HG03025 (cell line): ENCODE measurements at regions not wholly inside any gene's neighbourhood (a gene's known extent, or its start where the extent isn't known, plus 50 kb on each side); places are given as distances from the start of the nearest gene placed in this dataset.
A peak's percentile ranks its signal among the peaks of the same experiment; 100 is the strongest.
"Not testable (repeated sequence)": the region's sequence is repeated elsewhere in the genome, so short reads cannot be mapped to it uniquely, and the experiment has no call there.

Source experiments
- ATAC-seq: cut with Tn5 transposase; IDR thresholded peaks from one replicate; pipeline ENCODE4 v1.9.1; 2021; ENCODE audit warnings: mild to moderate bottlenecking, moderate library complexity; ENCODE audit not compliant: unreplicated experiment, low FRiP score

DNA sequence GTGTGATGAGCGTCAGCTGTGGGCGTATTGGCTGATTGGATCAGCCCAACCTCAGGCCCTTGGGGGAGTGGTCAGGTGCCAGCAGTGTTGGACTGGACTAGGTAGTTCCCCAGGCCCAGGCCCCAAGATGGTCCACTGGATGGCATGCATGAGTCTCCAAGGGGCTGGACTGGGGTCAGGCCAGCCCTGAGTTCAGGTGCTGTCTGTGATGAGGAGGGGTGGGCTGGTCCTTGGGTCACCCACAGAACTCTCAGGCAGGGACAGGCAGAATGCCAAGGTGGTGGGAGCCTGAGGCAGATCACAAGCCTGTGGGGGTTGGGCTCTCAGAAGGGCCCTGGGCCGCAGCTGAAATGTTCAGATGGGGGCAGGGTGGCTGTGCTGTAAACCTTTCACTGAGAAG is 59.5 kb upstream of the THUMPD2 start:
- no peak for ATAC-seq

DNA sequence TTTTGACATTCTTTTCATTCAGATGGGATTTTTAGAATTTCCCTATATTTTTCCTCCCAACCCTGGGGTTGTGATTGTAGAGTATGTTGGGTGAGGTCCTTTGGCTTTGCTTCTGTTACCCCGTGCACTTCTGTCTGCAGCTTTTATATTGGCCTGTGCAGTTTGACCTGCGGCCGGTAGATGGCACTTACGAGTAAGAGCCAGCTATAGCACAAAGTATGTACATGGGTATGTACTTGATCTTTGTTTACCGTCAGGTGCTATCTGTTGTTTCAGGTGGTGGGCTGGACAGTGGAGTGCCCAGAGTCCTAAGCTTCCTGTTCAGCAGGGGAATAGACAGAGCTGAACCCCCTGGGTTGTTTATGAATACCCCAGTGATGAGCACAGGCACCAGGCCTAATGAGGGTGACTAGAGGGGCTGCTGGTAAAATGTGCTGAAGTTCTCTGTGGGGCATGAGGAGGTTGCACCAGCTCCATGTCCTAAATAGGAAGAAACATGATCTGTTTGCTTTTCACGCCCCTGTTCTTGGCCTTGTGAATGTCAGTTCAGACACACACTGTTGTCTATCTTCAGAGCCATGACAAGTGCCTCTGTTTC is 58.9 kb upstream of the THUMPD2 start:
- ATAC-seq, result peak; percentile 88

DNA sequence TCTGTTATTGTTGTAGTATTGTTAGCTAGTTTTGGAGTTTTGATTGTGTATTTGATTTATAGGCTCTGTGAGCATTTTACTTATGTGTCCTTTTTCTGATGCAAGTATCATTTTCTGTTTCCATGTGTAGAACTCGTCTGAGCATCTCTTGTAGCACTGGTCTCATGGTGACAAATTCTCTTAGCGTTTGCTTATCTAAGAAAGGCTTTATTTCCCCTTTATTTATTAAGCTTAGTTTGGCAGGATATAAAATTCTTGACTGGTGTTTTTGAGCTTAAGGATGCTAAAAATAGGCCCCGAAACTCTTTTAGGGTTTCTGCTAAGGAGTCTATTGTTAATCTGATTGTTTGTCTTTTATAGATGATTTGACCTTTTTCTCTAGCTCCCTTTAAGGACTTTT is 57.6 kb upstream of the THUMPD2 start:
- ATAC-seq, result no peak

DNA sequence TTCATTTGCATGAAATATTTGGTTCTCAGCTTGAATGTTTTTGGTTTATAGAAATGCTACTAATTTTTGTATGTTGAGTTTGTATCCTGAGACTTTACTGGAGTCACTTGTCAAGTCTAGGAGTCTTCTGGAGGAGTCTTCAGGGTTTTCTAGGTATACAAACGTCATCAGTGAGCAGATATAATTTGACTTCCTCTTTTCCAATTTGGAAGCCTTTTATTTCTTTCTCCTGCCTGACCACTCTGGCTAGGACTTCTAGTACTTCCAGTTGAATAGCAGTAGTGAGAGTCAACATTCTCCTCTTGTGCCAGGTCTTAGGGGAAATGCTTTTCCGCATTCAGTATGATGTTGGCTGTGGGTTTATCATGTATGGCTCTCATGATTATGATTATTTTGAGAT is 55.4 kb upstream of the THUMPD2 start:
- ATAC-seq, result no peak

DNA sequence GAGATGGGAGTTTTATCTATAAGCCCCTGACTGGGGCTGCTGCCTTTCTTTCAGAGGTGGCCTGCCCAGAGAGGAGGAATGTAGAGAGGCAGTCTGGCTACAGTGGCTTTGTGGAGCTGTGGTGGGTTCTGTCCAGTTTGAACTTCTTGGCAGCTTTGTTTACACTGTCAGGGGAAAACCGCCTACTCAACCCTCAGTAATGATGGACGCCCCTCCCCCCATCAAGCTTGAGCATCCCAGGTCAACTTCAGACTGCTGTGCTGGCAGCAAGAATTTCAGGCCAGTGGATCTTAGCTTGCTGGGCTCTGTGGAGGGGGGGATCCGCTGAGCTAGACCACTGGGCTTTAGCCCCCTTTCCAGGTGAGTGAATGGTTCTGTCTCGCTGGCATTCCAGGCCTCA is 51.6 kb upstream of the THUMPD2 start:
- ATAC-seq, result not testable (repeated sequence)
